ENCODE measurements at regions not wholly inside any gene's neighbourhood (a gene's known extent, or its start where the extent isn't known, plus 50 kb on each side); places are given as distances from the start of the nearest gene placed in this dataset.
"Not testable (repeated sequence)": the region's sequence is repeated elsewhere in the genome, so short reads cannot be mapped to it uniquely, and the experiment has no call there.

DNA sequence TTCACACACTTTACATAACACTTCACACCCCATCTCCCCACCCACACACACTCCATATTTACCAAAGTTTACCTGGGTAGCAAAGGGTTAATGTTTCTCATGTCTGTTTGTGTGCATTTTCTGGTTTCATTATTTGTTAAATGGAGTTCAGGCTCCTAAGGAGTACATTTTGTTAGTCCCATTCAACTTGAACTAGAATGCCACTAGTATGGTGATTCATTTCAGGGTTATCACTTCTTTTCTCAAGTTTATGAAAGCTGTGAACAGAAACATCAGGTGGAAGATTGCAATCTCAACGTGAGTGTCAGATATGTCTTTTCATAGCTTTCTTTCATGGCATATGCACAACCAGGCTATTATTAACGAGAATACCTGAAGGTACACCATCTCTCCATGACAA, 1027.5 kb downstream of the GATA3 start:
- no peak for DNase-seq

DNA sequence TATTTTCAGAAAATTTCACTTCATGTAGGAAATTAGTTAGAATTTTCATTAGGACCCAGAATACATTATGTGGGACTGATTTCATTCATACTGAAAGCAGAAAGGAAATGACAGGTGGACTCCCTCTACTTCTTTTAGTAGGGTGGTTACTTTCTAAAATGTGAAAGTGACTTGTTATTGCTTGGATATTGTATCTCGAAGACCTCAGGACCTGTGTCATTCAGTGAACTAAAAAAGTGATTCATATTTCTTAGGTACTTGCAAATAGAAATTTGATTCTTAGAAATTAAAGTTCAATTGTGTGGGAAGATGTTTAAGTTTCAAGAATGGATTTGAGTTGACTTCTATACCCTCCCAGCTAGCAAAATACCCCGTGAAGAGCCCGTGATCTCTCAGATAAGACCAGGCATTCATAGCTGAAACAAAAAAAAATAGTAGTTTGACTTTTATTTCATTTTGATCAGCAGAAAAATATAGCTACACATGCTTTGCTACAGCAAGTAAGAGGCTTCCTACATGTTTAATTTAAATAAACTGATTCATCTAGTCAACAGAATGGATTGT, 1037.1 kb downstream of the GATA3 start:
- DNase-seq = no peak

DNA sequence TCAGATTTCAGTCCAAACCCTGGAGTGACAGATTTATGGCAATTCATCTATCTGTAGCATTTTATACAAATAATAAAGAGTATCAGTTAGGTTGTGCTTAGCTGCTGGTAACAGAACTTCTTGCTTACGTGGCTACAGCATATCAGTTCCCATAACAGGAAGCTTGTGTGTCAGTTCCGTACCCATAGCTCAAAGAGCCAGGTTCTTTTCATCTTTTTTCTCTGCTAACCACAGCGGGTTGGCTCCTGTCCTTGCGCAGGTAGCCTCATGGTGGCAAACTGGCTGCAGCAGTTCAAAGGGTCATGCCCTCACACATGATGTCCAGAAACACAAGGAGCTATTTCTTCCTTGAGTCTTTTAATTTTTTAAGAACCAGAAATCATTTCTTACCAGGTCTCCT, 1041.8 kb downstream of the GATA3 start:
- DNase-seq = no peak

DNA sequence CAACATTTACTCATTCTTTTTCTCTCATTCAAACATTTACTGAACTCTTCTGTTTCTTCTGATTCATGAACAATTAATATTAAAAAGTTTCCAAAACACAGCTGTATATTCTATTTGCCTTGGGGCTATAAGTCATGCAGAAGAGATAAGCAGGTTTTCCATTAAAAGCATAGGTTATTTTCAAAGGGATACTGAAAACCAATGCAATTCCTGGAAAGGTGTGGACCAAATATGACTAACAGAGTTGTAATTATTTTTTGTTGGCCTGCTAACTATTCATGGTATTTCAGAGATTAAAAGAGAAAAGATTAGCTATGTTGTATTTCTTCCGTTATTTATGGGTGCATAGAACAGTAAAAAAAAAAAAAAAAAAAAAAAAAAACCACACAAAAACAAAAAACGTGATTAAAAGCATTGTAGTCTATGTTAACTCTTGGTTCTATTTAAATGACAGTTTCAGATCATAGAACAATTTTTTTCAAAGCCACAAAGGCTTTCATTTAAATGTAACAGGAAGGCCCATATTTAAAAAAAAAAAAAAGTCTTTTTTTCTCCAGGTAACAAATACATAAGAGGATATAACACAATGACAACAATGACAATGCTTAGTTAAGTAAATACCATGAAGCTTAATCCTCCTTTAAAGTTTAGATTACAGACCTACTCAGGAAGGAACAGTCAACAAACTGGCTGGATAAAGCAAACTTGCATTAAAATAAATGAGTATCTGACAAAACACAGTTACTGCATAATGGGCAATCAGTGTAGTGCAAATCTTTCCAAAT, 1042.9 kb downstream of the GATA3 start:
- DNase-seq = no peak

DNA sequence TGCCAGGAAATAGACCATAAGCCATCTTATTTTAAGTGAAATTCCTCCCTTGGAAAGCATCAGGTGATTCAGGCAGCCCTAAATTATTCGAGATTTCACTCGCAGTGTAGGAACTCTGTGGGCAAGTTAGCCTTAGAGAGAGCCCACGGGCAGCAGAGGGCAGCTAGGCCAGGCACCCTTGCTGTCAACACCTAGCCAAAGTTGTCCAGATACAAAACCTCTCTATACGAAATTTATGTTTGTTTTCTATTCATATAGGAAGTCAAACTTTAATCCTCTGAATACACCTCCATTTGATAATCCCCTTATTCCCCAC, 1043.5 kb downstream of the GATA3 start:
- no peak for DNase-seq

DNA sequence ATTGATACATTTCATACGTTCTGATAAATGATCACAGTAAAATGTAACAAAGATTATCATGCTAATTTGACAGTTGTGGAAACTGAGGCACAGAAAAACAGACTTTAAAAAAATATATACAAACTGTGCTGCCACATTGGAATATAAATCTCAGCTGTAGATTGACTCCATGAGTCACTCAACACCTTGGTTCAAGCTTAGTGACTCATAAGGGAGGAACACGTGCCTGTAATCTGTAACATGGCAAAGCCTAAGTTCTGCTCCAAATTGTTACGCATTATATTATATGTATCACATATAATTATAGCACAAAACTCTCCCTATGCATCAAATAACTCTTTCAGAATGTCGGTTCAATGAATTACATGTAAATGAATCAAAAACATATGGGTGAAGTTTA, 1047.5 kb downstream of the GATA3 start:
- DNase-seq = no peak

DNA sequence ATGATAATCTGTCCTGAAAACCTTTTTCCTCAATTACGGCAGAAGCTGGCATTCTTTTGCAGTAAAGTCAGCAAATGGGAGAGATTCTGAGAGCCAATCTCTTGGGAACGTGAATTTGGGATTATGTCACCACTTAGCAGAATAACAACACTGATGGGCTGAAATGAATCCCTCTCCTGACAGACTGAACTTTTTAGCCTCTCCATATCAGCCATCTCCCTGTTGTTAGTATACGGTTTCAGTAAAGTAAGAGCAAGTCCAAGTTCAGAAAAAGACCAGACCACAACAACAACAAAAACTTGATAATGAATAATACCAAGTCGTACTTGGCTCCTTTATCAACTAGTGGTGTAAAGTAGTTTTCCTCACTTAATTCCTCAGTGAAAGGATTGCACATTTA, 1048.8 kb downstream of the GATA3 start:
- no peak for DNase-seq

DNA sequence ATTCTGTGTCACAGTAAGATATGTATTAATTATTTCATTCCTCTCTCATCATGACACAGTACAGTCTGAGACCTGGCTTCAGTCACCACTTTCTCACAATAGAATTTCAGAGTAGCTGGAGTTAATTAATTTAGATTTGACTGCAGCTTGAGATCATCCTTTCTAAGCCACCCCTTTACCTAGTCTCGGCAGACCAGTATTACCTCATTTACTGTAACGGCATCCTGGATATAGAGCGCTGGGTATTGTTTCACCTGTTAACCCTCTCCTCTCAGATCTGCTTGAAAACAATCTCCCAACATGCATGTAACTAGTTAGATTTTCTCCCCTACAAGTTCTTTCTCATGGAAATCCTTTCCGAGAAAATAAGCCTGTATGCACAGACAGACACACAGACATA, 1057.5 kb downstream of the GATA3 start:
- DNase-seq = no peak

DNA sequence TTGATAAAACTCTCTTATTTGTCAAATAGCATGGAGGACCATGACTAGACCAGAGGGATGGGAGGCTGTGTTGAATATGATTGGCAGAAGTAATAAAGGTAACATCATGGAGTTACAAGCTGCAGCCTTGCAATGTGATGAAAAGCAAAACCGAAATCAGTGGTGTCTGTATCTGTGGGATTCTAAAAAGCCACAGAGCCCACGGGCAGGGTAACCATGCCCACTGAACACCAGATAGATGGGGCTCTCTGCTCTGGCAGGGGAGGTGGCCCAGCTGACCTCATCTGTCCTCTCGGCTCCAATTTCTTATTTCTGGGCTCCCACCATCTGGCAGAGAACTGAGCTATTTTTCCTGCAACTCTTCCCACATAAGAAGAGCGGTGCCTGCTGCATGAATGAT, 1072.2 kb downstream of the GATA3 start:
- DNase-seq = no peak

DNA sequence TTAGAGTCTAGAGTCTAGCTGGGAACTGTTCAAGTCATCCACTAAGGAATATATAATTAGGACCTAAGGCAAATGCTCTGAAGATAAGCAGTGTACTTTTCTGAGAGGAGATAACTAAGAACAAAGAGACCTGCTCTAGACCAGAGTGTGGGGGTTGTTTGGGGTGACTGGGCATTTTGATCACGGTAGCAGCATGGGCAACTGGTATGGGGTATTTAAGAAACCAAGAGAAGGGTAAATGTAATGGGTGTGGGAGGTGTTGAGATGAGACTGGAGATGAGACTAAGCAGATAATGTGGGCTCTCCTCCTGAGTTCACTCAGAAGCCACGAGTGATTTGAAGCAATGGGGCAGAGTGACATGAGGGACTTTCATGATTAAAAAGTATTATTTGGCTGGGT, 1082.9 kb downstream of the GATA3 start:
- DNase-seq = no peak

DNA sequence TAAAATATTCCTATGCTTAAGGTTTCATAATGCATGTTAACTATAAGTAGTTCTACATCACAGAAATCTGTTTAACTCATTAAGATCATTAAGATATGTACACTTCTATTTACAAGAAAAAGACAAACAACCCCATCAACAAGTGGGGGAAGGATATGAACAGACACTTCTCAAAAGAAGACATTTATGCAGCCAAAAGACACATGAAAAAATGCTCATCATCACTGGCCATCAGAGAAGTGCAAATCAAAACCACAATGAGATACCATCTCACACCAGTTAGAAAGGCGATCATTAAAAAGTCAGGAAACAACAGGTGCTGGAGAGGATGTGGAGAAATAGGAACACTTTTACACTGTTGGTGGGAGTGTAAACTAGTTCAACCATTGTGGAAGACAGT, 1084.3 kb downstream of the GATA3 start:
- not testable (repeated sequence) for DNase-seq

DNA sequence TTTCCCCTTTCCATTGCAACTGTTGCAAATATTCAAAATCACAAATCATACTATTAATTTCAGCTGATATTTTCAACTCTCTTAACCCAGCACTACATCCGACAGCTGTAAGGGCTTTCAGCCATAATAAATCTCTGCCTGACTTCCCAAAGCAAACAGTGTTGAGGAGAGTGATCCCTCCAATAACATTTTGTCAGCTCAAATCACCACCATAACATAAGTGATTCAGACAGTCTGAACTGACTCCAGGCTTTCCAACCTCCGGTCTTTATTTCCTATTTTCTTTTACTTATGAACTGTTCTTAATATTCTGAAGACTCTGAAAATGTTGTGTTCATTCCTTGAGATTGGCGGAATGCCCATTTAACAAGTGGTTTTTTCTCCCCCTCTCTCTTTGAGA, 1085.9 kb downstream of the GATA3 start:
- no peak for DNase-seq

DNA sequence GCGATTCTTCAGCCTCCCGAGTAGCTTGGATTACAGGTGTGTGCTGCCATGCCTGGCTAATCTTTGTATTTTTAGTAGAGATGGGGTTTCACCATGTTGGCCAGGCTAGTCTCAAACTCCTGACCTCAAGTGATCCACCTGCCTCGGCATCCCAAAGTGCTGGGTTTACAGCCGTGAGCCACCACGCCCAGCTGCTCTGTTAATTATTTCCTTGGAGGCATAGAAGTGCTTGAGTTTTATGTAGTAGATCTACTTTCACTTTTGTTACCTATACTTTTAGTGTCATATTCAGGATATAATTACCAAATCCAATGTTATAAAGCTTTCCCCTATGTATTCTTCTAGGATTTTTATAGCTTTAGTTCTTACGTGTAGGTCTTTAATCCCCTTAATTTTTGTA, 1093.0 kb downstream of the GATA3 start:
- no peak for DNase-seq

DNA sequence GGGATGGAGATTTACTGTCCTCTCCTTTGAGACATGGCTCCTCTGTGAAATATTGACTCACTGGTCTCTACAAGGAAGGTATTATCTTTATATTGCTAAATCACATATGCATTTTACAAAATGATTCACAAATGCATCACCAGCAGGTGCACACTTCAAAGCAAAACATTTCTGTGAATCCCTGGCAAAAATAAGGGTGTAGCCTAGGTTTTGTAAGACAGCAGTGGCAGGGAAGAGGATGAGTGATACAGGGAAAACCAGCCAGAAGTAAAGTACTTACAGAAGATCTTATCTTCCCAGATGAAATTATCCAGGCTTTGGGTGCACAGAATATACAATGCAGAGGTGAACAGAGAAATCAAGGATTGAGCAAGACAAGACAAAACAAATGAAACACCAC, 1094.6 kb downstream of the GATA3 start:
- no peak for DNase-seq

DNA sequence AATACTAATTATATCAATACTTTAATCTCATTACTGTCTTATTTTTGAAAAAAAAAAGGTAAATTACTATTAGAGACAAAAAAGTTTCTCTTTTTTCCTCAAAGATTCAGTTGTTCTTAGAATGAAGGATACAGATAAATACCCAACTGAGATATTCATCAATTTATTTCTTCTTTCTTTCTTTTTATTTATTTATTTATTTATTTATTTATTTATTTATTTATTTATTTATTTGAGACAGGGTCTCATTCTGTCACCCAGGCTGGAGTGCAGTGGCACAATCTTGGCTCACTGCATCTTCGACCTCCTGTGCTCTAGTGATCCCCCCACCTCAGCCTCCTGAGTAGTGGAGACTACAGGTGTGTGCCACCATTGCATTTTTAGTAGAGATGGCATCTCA, 1098.6 kb downstream of the GATA3 start:
- not testable (repeated sequence) for DNase-seq

DNA sequence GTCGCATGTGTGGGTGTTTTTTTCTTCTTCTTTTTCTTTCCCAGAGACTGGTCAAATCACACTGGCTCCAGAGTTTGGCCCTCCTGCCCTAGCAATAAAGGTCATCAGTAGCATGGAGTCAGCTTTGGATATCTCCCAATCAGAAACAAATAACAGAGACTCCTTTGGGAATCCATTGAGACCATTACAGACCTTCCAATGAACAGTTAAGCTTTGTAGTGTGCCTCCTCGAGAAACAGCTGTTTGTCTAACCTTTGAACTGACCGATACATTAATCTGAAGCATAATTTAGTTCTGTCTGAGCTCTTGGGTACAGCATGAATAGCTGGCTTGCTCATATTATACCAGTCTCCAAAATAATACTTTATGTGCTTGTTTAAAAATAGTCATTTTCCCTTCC, 1103.2 kb downstream of the GATA3 start:
- DNase-seq = no peak

DNA sequence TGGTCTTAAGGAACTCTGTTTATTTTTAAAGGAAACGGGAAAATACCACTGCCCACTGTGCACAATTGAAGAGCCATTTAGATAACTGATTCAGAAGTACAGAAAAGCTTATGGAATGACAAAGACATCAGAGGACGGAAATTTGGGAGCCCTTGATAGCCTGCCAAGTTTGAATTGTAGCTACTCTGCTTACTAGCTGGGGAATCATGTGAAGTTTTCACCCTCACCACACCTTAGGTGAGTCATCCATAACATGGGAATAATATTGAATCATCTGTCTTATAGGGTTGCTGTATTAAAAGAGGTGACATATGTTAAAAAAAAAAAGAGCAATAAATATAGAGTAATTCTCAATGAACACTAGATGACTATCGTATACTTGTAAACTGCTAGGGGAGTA, 1104.2 kb downstream of the GATA3 start:
- no peak for DNase-seq

DNA sequence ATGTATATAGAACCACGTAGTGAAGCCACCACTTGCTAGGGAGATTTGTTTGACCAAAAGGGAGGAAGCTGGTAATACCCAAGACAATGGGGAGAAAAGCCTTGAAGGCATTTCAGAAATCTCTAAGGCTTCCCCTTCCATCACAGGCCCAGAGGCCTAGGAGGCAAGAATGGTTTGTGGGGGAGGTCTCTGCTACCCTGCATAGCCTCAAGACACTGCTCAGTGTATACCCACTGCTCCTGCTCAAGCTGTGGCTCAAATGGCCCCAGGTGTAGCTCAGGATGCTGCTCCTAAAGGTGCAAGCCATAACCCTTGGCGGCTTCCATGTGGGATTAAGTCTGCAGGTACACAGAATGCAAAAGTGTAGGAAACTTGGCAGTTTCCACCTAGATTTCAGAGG, 1105.8 kb downstream of the GATA3 start:
- DNase-seq = no peak

DNA sequence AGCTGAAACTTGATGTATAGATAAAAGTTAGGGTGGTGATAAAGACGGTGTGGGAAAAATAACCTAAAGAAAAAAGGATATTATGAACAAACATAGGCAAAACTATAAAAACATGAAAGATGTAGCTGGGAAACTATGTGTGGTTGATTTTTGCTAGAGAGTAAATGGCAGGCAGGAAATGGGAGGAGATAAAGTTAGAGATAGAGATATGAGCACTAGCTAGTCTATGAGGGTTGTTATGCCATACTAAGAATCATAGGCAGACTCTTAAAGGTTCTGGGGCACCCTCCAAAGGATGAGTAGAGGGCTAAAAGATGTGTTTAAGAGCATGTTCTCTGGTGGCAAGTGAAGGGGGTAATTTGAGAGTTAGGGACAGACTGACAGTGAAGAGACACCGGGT, 1109.2 kb downstream of the GATA3 start:
- DNase-seq = no peak

DNA sequence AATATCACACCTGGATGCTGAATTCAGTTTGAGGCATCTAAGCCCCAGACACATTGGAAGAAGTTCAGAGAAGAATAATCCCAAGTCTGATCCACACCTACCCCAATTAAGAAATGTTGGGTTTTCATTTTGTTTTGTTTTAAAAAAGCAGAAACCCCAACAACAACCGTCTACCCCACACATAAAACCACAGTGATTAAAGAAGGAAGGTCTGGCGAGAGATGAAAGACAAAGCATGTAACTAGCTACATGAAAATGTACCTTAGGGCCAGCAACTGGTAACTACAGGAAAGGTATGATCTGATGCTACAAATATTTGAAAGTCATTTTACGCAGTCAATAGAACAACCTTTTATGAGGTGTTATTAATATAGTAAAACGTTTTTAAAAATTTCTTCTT, 1112.3 kb downstream of the GATA3 start:
- no peak for DNase-seq

DNA sequence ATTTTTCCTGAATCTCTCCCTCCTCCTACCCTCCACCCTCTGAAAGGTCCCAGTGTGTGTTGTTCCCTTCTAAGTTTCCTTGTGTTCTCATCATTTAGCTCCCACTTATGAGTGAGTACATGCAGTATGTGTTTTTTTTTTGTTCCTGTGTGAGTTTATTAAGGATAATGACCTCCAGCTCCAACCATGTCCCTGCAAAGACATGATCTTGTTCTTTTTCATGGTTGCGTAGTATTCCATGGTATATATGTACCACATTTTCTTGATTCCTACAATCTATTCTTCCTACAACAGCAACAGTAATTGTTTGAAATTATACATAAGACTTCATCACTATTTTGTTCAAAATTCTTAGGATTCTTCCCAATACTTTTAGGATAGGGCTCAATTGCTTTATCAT, 1117.8 kb downstream of the GATA3 start:
- DNase-seq = no peak

DNA sequence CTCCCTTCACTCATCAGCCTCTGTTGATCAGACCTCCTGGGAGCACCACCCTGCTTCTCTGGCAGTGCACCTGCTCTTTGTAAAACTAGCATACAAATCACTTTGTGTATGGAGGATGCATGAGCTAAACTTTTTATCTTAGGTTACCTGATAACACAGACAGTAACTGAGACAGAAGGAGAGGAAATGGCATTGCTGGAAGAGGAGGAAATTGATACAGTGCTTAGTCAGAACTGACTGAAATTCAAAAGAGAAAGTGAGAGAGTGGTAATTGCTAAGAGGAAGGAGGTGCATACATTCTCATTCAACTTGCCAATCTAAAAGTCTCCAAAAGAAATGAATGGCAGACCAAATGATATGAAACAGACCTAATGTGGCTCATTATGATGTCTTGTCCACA, 1120.7 kb downstream of the GATA3 start:
- no peak for DNase-seq

DNA sequence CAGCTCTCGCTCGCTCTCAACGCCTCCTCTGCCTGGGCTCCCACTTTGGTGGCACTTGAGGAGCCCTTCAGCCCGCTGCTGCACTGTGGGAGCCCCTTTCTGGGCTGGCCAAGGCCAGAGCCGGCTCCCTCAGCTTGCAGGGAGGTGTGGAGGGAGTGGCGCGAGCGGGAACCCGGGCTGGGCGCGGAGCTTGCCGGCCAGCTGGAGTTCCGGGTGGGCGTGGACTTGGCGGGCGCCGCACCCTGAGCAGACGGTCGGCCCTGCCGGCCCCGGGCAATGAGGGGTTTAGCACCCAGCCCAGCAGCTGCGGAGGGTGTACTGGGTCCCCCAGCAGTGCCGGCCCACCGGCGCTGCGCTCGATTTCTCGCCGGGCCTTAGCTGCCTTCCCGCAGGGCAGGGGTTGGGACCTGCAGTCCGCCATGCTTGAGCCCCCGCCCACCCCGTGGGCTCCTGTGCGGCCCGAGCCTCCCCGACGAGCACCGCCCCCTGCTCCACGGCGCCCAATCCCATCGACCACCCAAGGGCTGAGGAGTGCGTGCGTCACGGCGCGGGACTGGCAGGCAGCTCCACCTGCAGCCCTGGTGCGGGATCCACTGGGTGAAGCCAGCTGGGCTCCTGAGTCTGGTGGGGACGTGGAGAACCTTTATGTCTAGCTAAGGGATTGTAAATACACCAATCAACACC, 1128.9 kb downstream of the GATA3 start:
- DNase-seq = not testable (repeated sequence)

DNA sequence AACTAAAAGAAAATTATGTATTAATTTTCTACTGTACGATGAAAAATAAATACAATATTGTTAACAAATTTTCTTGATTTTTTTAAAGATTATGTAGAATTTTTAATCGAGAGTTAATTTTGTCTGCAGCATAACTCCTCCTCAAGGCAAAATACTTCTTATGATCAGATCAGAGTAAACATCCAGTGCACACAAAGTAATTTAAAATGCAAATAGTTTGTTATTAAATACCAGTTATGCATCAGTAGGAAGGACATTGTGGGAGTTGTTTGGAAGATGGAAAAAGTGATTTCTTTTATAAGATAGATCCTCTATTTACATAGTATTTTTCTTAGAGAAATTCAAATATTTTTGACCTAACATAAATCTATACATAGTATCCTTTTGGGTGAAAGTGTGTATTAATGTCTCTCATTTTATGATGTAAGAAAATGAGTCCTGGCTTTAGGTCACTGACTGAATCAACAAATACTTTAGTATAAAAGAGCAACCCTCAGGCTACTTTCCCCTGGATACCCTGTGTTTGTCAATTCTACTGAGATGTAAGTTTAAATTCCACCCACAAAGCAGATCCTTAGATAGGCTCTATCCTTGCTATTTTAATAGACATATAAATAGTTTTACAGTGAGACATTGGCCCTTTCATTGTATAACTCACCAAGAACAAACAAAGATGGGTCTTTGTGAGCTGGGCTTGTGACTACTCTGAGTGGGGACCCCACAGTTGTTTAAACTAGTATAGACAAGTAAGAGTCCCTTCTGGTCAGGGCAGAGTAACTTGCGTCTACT, 1133.7 kb downstream of the GATA3 start:
- no peak for DNase-seq
